ENCODE measurements at regions not wholly inside any gene's neighbourhood (a gene's known extent, or its start where the extent isn't known, plus 50 kb on each side); places are given as distances from the start of the nearest gene placed in this dataset.
"Not testable (repeated sequence)": the region's sequence is repeated elsewhere in the genome, so short reads cannot be mapped to it uniquely, and the experiment has no call there.

DNA sequence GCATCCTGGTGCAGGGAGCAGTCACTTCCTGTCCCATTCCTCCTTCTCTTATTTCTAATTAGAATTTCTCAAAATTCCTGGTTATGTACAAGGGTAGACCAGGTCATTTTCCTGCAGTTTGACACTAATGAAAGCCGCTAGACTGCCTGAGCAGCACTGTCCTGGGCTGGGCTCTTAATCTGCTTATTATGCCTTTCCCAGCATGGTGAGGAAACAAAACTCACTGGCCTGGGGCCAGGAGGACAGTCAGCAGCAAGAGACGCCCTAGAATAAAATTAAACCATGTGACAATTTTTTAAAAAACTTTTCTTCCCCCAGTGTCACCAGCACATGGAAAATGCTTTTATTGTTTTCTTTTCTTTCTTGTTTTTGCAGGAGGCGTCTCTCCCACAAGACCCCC lies 647.5 kb downstream of the TYW1 start:
- no peaks in the 10 kb centered on the region for H3K27me3 Mint-ChIP-seq (ENCODE audit: low read depth)
- ATAC-seq (replicated peaks in 1 of 2) = no peak
- no peaks in the 10 kb centered on the region for H3K4me1 Mint-ChIP-seq (ENCODE audit: low read depth)

DNA sequence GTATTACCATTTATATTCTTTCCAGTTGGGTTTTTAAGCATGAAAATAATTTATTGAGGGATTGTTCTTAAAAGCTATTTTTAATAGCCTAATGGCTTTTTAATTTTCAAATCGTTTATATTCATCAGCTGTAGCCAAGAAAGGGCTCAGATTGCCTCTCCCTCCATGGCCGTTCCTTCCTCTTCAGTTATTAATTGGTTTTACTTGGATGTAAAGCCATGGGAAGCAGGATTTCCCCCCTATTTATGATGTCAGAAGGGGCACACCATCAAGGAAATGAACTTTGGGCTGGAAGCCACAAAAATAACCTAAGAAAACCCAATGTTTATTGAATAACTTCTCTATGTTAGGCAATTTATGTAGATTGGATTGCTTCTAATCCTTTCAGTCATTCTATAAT lies 656.3 kb downstream of the TYW1 start:
- H3K36me3 Mint-ChIP-seq (ENCODE audit: insufficient read depth in 2 of 2) = no peaks in the 10 kb centered on the region
- H3K4me3 Mint-ChIP-seq = no peak overlapping the region
- H3K4me1 Mint-ChIP-seq (ENCODE audit: low read depth) = no peaks in the 10 kb centered on the region
- no peak overlapping the region for H3K27ac Mint-ChIP-seq
- DNase-seq = no peak
- no peaks in the 10 kb centered on the region for H3K27me3 Mint-ChIP-seq (ENCODE audit: low read depth)
- no peak for ATAC-seq (replicated peaks in 1 of 2)
- peaks cover 6% of the 10 kb centered on the region in 2 donors for H3K9me3 Mint-ChIP-seq

More for the DNA sequence above, 647.5 kb downstream of the TYW1 start:
- H3K9me3 Mint-ChIP-seq = peaks cover 3 to 4% of the 10 kb centered on the region in 2 donors
- H3K27ac Mint-ChIP-seq = no peak overlapping the region
- DNase-seq = no peak
- no peak overlapping the region for H3K4me3 Mint-ChIP-seq
- peaks cover 0 to 3% of the 10 kb centered on the region in 2 donors for H3K36me3 Mint-ChIP-seq (ENCODE audit: insufficient read depth in 2 of 2)

DNA sequence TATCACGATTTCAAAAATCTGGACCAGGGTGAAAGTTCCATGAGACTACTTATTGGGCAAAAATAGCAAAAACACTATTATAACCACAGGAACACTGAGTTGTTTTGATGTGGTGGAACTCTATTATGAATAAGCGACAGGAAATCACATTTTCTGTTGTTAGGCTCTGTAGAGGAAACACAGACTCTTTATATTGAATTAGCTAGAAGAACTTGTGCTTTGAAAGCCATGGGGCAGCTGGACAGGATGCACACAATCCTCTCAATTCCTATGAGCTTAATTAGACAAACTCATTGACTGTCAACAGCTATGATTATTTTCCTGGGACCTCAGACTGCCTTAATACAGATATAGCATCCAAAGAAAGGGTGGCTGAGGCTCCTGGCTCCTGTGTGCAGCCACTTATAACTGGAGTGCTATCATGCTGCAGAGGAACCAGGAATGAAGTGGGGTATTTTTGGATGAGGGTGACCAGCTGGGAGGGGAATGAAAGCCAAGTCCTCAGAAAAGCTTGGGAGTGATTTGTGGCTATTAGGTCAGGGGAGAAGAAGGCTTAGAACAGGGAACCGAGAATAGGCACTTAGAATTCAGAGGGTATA lies 657.3 kb downstream of the TYW1 start:
- Mint-ChIP-seq H3K4me3 (no peak overlapping the region), H3K4me1 (ENCODE audit: low read depth) (no peaks in the 10 kb centered on the region), H3K27ac (no peak overlapping the region), H3K9me3 (peaks cover 3 to 6% of the 10 kb centered on the region in 2 donors), H3K27me3 (ENCODE audit: low read depth) (no peaks in the 10 kb centered on the region), H3K36me3 (ENCODE audit: insufficient read depth in 2 of 2) (no peaks in the 10 kb centered on the region)
- DNase-seq (no peak), ATAC-seq (replicated peaks in 1 of 2) (no peak)

DNA sequence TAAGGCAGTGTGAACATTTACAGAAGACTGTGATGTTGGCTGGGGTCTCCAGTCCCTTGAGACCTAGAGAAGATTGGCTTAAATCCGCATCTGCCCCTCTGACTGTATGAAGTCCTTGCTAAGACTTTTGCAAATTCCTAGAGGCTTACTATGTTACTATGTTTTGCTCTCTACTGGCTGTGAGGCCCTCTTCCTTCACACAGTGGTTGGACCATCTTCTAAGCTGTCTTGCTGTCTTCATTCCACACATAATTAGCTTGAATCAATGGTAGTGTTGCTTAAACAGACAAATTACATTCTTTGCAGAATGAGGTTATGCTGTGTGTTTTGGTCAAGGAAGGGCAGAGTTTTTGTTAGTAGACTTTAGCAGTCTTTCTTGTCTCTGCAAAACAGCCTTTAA lies 658.0 kb downstream of the TYW1 start:
- no peak for ATAC-seq (replicated peaks in 1 of 2)
- no peaks in the 10 kb centered on the region for H3K4me1 Mint-ChIP-seq (ENCODE audit: low read depth)
- H3K9me3 Mint-ChIP-seq = peaks cover 3 to 6% of the 10 kb centered on the region in 2 donors
- H3K27ac Mint-ChIP-seq = no peak overlapping the region
- no peaks in the 10 kb centered on the region for H3K36me3 Mint-ChIP-seq (ENCODE audit: insufficient read depth in 2 of 2)
- H3K27me3 Mint-ChIP-seq (ENCODE audit: low read depth) = no peaks in the 10 kb centered on the region
- H3K4me3 Mint-ChIP-seq = no peak overlapping the region
- DNase-seq = no peak

DNA sequence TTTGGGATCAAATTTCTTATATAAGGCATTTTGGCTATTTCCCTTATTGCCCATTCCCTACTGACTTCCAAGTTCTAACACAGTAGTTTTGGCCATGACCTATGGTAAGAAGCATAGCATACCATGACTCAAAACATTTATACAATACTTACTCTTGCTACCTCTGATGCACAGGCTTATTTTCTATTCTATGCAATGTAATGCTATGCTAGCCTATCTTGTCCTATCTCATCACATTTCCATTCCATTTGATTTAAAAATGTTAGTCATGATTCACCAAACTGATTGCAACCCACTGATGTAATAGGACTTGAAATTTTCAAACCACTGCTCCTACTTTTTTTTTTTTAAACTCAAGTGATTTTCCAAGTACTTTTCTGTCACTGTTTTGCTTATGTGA lies 658.5 kb downstream of the TYW1 start:
- peaks cover 3 to 6% of the 10 kb centered on the region in 2 donors for H3K9me3 Mint-ChIP-seq
- DNase-seq (no peak), ATAC-seq (replicated peaks in 1 of 2) (no peak)
- no peak overlapping the region for H3K4me3 Mint-ChIP-seq
- H3K36me3 Mint-ChIP-seq (ENCODE audit: insufficient read depth in 2 of 2) = no peaks in the 10 kb centered on the region
- no peaks in the 10 kb centered on the region for H3K4me1 Mint-ChIP-seq (ENCODE audit: low read depth)
- no peak overlapping the region for H3K27ac Mint-ChIP-seq
- H3K27me3 Mint-ChIP-seq (ENCODE audit: low read depth) = no peaks in the 10 kb centered on the region

DNA sequence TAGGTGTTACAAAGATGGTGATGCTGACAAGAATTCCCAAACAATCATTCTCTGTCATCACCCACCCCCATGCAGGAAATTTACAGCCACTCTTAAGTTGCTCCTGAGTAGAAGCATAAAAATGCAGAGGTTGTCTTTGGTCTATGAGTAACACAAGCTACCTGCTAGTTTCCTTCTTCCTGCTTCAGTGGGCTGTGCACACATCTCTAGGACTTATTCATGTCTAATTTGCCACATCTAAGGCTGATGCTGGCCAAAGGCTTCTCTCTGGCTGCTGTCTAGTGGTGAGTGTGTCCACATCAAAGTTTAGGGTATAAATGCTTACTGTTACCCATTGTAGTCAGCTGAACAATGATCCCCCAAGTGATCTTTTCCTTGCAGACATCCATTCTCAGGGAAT lies 662.5 kb downstream of the TYW1 start:
- Mint-ChIP-seq H3K4me1 (ENCODE audit: low read depth) (no peaks in the 10 kb centered on the region), H3K27ac (no peak overlapping the region), H3K9me3 (peaks cover 5 to 6% of the 10 kb centered on the region in 2 donors), H3K4me3 (no peak overlapping the region), H3K27me3 (ENCODE audit: low read depth) (no peaks in the 10 kb centered on the region), H3K36me3 (ENCODE audit: insufficient read depth in 2 of 2) (no peaks in the 10 kb centered on the region)
- no peak for ATAC-seq (replicated peaks in 1 of 2)
- no peak for DNase-seq

DNA sequence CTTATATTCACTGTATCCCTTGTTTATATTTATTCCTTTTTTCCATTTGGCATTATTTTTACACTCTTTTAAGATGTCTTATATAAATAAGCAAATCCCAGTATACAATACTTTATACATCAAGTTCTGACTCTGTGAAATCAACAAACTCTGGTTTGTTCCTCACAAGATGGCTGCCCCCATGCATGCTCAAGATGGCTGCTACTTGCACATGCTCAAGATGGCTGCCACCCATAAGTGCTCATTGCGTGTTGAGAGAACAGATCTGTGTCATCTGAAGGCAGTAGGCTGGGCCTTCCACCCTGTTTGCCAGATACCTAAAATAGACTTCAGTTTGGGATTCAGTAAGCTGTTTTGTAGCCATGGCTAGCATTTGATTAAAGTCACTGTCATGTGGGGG lies 666.2 kb downstream of the TYW1 start:
- H3K27me3 Mint-ChIP-seq (ENCODE audit: low read depth) = no peaks in the 10 kb centered on the region
- no peaks in the 10 kb centered on the region for H3K4me1 Mint-ChIP-seq (ENCODE audit: low read depth)
- peaks cover 0 to 2% of the 10 kb centered on the region in 2 donors for H3K9me3 Mint-ChIP-seq
- no peak overlapping the region for H3K4me3 Mint-ChIP-seq
- no peak overlapping the region for H3K27ac Mint-ChIP-seq
- DNase-seq (no peak), ATAC-seq (replicated peaks in 1 of 2) (no peak)
- H3K36me3 Mint-ChIP-seq (ENCODE audit: insufficient read depth in 2 of 2) = no peaks in the 10 kb centered on the region

DNA sequence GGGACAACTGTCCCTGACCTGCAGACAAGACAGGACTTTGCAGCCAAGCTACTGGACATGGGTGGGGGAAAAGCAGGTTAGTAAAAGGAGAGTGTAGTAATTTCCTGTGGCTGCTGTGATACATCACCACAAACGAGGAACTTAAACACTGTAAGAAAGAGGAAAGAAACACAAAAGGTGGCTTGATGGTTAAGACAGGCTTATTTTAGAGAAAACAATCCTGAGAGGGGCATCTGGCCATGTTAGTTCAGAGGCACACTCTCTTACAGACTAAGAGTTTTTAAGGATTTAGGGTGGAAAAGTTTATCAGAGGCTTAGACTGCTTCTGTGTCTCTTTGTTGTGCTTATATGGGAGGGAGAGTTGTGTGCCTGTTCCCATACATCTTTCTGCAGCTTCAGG lies 667.0 kb downstream of the TYW1 start:
- Mint-ChIP-seq H3K4me1 (ENCODE audit: low read depth) (no peaks in the 10 kb centered on the region), H3K4me3 (no peak overlapping the region), H3K27ac (no peak overlapping the region), H3K36me3 (ENCODE audit: insufficient read depth in 2 of 2) (no peaks in the 10 kb centered on the region), H3K27me3 (ENCODE audit: low read depth) (no peaks in the 10 kb centered on the region), H3K9me3 (peaks cover 0 to 2% of the 10 kb centered on the region in 2 donors)
- ATAC-seq (replicated peaks in 1 of 2) (no peak), DNase-seq (no peak)

DNA sequence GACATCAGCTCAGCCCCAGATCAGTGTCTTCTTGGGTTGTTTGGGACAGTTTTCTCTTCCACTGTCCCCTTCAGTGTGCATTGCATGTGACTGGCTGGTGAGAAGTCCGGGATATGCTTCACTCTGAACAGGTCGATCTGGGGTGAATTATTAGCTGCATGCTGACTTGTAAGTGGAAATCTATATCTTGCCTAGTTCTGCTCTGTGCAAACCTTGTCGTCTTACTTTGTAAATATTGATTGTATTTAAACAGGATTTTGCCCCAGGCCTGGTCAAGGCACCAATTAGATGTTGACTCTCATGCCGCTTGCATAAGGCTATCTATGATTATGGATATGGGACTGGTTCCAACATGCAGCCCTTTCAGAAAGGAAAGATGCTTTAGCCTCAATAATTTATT lies 669.7 kb downstream of the TYW1 start:
- not testable (repeated sequence) for H3K4me1 Mint-ChIP-seq (ENCODE audit: low read depth); H3K9me3 Mint-ChIP-seq; H3K27ac Mint-ChIP-seq; H3K36me3 Mint-ChIP-seq (ENCODE audit: insufficient read depth in 2 of 2); DNase-seq; ATAC-seq (replicated peaks in 1 of 2); H3K4me3 Mint-ChIP-seq; H3K27me3 Mint-ChIP-seq (ENCODE audit: low read depth)

GRCh38 chr7:67671006-67671548 lies 674.4 kb downstream of the TYW1 start:
- Mint-ChIP-seq H3K27ac (no peak overlapping the region), H3K4me3 (no peak overlapping the region), H3K27me3 (ENCODE audit: low read depth) (no peaks in the 10 kb centered on the region), H3K4me1 (ENCODE audit: low read depth) (no peaks in the 10 kb centered on the region), H3K36me3 (ENCODE audit: insufficient read depth in 2 of 2) (peaks cover 4 to 6% of the 10 kb centered on the region in 2 donors), H3K9me3 (peaks cover 10 to 21% of the 10 kb centered on the region in 2 donors)
- ATAC-seq (replicated peaks in 1 of 2) (no peak), DNase-seq (no peak)

DNA sequence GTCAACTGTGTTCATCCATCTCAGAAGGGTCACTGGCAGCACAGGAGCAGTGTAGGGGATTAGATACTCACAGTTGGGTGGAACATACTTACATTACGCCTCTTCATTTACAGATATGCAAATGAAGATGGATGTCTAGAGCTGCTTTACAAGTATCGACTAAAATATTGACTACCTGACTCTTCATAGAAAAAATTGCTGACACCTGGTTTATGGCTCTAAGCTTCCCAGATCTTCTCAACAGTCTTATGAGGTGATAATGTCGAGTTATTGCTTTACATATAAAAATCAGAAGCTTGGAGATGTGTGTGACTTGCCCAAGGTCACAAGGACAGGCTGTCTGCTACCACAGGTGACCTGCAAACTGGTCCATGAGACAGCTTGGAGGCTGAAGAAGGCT lies 677.2 kb downstream of the TYW1 start:
- no peaks in the 10 kb centered on the region for H3K27me3 Mint-ChIP-seq (ENCODE audit: low read depth)
- DNase-seq = no peak
- no peaks in the 10 kb centered on the region for H3K4me1 Mint-ChIP-seq (ENCODE audit: low read depth)
- H3K4me3 Mint-ChIP-seq = no peak overlapping the region
- ATAC-seq (replicated peaks in 1 of 2) = no peak
- peaks cover 8 to 26% of the 10 kb centered on the region in 2 donors for H3K9me3 Mint-ChIP-seq
- peaks cover 4 to 6% of the 10 kb centered on the region in 2 donors for H3K36me3 Mint-ChIP-seq (ENCODE audit: insufficient read depth in 2 of 2)
- H3K27ac Mint-ChIP-seq = no peak overlapping the region

DNA sequence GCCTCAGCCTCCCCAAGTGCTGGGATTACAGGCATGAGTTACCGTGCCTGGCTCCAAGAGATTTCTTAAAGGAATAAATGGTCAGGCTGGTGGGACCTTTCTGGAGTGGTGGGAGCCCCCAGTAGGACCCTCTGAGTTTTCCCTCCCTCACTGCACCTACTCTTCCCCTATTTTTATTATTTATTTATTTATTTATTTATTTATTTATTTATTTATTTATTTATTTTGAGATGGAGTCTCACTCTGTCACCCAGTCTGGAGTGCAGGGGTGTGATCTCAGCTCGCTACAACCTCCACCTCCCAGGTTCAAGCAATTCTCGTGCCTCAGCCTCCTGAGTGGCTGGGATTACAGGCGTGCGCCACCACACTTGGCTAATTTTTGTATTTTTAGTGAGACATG lies 678.2 kb downstream of the TYW1 start:
- ATAC-seq (replicated peaks in 1 of 2); H3K27me3 Mint-ChIP-seq (ENCODE audit: low read depth); DNase-seq; H3K27ac Mint-ChIP-seq; H3K4me1 Mint-ChIP-seq (ENCODE audit: low read depth); H3K4me3 Mint-ChIP-seq; H3K36me3 Mint-ChIP-seq (ENCODE audit: insufficient read depth in 2 of 2): not testable (repeated sequence)
- H3K9me3 Mint-ChIP-seq = peaks cover 9 to 27% of the 10 kb centered on the region in 2 donors

DNA sequence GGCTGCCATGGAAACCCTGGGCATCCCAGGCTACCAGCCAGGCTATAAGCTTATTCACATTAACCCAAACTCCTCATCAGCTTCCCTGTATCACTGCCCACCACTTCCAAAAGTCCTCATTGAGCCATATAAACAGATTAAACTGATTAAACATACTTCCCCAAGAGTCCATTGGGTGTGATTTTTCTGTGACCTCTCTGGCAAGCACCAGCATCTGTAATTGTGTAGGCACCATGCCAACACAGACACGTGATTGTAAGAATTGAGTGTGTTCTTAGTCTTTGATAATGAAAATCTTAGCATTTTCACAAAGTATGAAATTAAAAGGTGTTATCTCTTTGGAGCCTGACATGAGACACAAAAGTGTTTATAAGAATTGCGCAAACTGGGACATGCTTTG lies 679.3 kb downstream of the TYW1 start:
- Mint-ChIP-seq H3K4me3 (no peak overlapping the region), H3K4me1 (ENCODE audit: low read depth) (no peaks in the 10 kb centered on the region), H3K27me3 (ENCODE audit: low read depth) (no peaks in the 10 kb centered on the region), H3K27ac (no peak overlapping the region), H3K36me3 (ENCODE audit: insufficient read depth in 2 of 2) (peaks cover 4 to 6% of the 10 kb centered on the region in 2 donors), H3K9me3 (peaks cover 9 to 31% of the 10 kb centered on the region in 2 donors)
- ATAC-seq (replicated peaks in 1 of 2) (no peak), DNase-seq (no peak)

DNA sequence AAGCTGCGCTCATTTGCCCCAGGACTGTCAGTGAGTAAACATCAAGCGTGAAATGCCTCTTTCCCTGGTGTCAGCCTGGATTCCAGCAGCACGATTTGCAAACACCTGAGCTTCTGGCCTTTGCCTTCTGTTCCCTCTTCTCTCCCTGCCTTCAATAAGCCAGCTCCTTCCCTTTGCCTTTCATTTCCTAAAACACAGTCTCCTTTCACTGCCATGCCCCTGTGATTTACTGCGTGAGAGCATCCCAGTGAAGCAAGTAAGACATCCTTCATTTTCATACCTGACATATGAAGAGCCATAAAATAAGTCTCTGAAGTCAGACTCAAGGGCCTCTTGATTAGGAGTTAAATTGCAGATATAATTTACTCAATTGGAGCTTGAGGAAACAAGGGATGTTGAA lies 681.8 kb downstream of the TYW1 start:
- Mint-ChIP-seq H3K4me3 (no peak overlapping the region), H3K27ac (no peak overlapping the region), H3K27me3 (ENCODE audit: low read depth) (no peaks in the 10 kb centered on the region), H3K36me3 (ENCODE audit: insufficient read depth in 2 of 2) (peaks cover 0 to 3% of the 10 kb centered on the region in 2 donors), H3K4me1 (ENCODE audit: low read depth) (no peaks in the 10 kb centered on the region), H3K9me3 (peaks cover 7 to 22% of the 10 kb centered on the region in 2 donors)
- no peak for DNase-seq
- ATAC-seq (replicated peaks in 1 of 2) = no peak

Data from activated T-cell treated with anti-CD3 and anti-CD28 coated beads, Interleukin-2, amount 50 U/mL, for 72 hours (primary cell).